KOPT-K1 (cell line): ENCODE measurements at regions not wholly inside any gene's neighbourhood (a gene's known extent, or its start where the extent isn't known, plus 50 kb on each side); places are given as distances from the start of the nearest gene placed in this dataset.
"Not testable (repeated sequence)": the region's sequence is repeated elsewhere in the genome, so short reads cannot be mapped to it uniquely, and the experiment has no call there.

Experiments used
- H3K27ac ChIP-seq: fragments of 200-600 bp; sonication (generic); 2 replicates; pipeline ENCODE4 v1.5.1; 2016; ENCODE audit warnings: antibody characterized with exemption, mild to moderate bottlenecking, low read depth, low read length; ENCODE audit not compliant: poor library complexity, severe bottlenecking
- H3K36me3 ChIP-seq: fragments of 200-600 bp; sonication (generic); 2 replicates; pipeline ENCODE4 v1.5.1; 2017; ENCODE audit warnings: antibody characterized with exemption, mild to moderate bottlenecking, low read length, moderate library complexity; ENCODE audit not compliant: insufficient read depth
- H3K9me3 ChIP-seq: fragments of 200-600 bp; sonication (generic); 2 replicates; pipeline ENCODE4 v1.5.1; 2017; ENCODE audit warnings: antibody characterized with exemption, low read length, mild to moderate bottlenecking; ENCODE audit not compliant: insufficient read depth, poor library complexity, severe bottlenecking

DNA sequence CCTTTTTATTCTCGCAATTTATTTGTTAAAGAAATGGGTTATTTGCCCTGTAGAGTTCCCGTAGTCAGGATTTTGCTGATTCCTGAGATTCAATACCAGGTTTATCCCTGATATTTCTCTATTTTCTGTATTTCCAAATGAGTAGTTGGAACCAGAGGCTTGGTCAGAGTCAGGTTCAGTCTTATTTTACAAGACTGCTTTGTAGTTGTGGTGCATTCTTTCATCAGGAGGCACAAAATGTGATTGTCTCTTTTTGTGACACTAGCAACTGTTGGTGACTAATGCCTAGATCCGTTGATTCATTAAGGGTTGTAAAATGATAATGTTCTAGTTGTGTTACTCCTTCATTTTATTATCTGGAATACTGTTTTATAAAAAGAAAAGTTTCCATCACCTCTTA lies 95.5 kb upstream of the TPTE start:
- peaks cover 48% of the 10 kb centered on the region for H3K9me3 ChIP-seq
- H3K27ac ChIP-seq: no peak overlapping the region
- H3K36me3 ChIP-seq: no peaks in the 10 kb centered on the region

DNA sequence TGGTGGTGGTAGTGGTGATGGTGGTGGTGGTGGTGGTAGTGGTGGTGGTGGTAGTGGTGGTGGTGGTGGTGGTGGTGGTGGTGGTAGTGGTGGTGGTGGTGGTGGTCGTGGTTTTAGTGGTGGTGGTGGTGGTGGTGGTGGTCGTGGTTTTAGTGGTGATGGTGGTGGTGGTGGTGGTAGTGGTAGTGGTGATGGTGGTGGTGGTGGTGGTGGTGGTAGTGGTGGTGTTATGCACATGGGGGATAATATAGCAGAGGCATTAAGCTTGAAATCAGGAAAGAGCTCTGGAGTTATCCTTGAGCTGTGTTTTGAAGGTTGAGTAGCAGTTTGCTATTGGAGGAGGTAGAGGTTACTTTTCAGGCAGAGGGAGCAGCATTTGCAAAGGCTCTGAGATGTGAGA lies 94.6 kb upstream of the TPTE start:
- not testable (repeated sequence) for H3K27ac ChIP-seq, H3K36me3 ChIP-seq
- H3K9me3 ChIP-seq: peaks cover 49% of the 10 kb centered on the region

DNA sequence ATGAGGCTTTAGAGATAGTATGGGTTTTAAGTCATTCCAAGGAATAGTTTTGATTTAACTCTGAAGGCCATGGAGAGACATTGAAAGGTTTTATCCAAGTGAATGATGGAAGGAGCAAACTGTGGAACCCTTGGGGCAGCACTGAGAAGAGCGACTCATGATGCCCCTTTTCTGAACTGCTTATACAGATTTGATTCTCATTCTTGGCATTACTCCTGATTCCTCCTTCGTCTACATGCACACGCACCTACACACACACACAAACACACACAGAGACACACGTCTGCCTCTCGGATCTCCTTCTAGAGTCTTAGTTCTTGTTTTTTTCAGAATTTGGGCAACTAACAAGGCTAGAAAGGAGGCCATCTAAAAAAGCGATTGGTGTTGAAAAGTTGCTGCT lies 94.1 kb upstream of the TPTE start:
- H3K9me3 ChIP-seq: peaks cover 49% of the 10 kb centered on the region
- H3K27ac ChIP-seq: not testable (repeated sequence)

DNA sequence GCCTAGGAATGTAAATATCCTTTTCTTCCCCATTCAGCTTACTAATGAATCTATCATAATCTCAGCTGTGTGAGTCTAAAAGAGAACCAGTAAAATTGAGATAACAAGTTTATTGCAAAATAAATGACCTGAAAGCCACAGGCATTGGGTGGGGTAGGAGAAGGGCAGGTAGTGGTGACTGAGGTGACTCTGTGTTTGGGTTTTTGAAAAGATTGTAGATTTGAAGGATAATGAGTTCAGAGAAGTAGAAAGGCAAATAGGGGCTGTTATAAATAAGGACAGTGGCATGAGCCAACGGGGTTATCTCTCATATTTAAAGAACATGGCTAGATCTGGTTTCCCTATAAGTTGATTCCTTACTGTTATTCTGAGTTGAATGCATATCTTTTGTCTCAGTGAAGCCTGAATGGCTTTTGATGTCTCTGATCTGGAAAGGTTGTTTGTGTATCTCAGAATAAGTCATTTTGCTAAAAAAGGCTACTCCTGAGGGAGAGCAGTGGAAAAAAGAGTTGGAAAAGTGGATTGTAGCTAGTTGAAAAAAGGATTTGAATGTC lies 92.3 kb upstream of the TPTE start:
- not testable (repeated sequence) for H3K36me3 ChIP-seq, H3K27ac ChIP-seq
- H3K9me3 ChIP-seq: peaks cover 51% of the 10 kb centered on the region

More for the DNA sequence above, 94.1 kb upstream of the TPTE start:
- H3K36me3 ChIP-seq: not testable (repeated sequence)

DNA sequence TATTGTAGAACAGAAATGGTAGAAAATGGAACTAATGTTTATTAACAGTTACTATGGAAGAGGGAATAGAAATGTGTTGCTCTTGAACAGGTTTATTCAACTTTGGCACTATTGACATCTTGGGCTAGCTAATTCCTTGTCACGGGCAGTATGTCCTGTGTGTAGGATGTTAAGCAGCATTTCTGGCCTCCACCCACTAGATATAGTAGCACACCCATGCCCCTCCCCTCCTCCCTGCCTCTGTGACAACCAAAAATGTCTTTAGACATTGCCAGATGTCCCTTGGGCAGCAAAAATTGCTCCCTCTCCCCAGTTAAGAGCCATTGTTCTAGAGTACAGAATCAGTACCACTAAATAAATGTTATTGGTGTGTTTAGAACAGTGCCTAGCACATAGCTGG lies 91.4 kb upstream of the TPTE start:
- Histone ChIP-seq H3K27ac (no peak overlapping the region), H3K9me3 (peaks cover 46% of the 10 kb centered on the region), H3K36me3 (no peaks in the 10 kb centered on the region)

DNA sequence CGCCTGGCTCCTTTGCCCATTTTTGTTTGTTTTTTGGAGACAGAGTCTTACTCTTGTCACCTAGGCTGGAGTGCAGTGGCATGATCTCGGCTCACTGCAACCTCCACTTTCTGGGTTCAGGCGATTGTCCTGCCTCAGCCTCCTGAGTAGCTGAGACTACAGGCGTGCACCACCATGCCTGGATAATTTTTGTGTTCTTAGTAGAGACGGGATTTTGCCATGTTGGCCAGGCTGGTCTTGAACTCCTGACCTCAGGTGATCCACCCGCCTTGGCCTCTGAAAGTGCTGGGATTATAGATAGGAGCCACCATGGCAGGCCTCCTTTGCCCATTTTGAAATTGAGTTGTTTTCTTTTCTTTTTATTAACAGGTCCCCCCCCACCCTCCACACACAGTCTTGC lies 89.4 kb upstream of the TPTE start:
- H3K36me3 ChIP-seq, H3K27ac ChIP-seq: not testable (repeated sequence)
- peaks cover 34% of the 10 kb centered on the region for H3K9me3 ChIP-seq

DNA sequence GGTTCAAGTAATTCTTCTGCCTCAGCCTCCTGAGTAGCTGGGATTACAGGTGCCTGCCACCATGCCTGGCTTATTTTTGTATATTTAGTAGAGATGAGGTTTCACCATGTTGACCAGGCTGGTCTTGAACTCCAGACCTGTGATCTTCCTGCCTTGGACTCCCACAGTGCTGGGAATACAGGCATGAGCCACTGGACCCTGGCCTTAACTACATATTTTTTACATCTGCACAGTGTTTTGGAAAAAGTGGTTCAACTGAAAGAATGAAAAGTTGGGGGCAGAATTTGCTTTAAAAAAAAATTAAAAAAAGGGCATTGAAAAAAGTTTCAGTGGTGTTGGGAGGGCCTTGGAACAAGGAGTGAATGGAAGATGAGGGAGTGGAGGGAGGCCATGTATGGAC lies 88.9 kb upstream of the TPTE start:
- H3K27ac ChIP-seq, H3K36me3 ChIP-seq: not testable (repeated sequence)
- peaks cover 29% of the 10 kb centered on the region for H3K9me3 ChIP-seq

DNA sequence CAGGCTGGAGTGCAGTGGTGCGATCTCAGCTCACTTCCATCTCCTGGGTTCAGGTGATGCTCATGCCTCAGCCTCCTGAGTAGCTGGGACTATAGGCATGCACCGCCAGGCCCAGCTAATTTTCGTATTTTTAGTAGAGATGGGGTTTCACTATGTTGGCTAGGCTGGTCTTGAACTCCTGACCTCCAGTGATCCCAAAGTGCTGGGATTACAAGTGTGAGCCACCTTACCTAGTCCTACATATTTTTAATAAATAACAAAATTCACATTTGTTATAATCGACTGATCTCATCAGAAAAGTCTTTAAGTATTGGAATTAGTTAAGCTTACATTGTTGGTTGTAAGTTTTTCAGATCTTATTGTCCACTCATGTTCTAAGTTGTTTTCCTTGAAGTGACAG lies 83.4 kb upstream of the TPTE start:
- H3K36me3 ChIP-seq, H3K27ac ChIP-seq: not testable (repeated sequence)
- peaks cover 35% of the 10 kb centered on the region for H3K9me3 ChIP-seq

DNA sequence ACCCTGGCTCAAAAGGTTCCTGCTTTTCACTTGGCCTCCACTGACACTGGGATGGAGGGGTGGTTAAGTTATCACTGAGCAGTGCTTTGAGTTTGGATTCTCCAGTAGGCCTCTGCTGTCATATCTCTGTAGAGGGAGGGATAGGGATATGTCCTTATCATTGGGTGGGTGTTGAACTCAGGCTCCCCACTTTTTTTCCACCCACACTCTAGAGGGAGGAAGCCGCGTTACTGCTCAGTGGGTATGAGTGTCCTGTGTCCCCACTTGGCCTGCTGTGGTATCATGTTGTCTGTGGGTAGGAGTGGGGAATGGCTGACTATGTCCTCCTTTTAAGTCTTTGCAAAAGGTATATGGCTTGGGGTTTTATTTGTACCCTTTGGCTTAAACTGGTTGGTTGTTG lies 80.7 kb upstream of the TPTE start:
- not testable (repeated sequence) for H3K36me3 ChIP-seq, H3K27ac ChIP-seq
- peaks cover 37% of the 10 kb centered on the region for H3K9me3 ChIP-seq

DNA sequence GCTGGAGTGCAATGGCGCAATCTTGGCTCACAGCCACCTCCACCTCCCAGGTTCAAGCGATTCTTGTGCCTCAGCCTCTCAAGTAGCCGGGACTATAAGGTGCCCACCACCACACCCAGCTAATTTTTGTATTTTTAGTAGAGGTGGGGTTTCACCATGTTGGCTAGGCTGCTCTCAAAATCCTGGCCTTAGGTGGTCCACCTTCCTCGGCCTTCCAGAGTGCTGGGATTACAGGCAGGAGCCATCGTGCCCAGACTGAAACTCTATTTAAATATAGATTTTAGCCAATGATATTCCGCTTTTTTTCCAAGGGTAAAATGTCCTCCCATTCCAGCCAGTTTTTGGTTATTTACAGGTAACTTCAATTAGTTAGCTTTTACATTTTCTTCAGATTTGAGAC lies 79.4 kb upstream of the TPTE start:
- not testable (repeated sequence) for H3K36me3 ChIP-seq, H3K27ac ChIP-seq
- peaks cover 43% of the 10 kb centered on the region for H3K9me3 ChIP-seq

DNA sequence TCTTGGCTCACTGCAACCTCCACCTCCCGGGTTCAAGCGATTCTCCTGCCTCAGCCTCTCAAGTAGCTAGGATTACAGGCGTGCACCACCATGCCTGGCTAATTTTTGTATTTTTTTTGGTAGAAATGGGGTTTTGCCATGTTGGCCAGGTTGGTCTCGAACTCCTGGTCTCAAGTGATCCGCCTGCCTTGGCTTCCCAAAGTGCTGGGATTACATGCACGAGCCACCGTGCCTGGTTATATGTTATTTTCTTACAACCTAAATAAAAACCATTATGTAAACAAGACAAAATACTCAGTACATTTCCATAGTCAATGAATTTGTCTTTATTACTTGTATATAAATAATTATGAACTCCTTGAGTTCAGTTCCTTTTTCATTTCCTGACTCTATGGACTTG lies 75.7 kb upstream of the TPTE start:
- H3K9me3 ChIP-seq: peaks cover 36% of the 10 kb centered on the region
- not testable (repeated sequence) for H3K36me3 ChIP-seq, H3K27ac ChIP-seq

DNA sequence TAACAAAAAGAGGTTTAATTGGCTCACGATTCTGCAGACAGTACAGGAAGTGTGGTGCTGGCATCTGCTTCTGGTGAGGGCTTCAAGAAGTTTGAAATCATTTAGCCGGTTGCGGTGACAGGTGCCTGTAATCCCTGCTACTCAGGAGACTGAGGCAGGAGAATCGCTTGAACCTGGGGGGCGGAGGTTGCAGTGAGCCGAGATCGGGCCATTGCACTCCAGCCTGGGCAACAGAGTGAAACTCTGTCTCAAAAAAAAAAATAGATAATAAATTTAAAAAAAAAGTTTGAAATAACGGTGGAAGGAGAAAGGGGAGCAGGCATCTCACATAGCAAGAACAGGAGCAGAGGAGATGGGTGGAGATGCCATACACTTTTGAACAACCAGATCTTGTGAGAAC lies 71.9 kb upstream of the TPTE start:
- H3K36me3 ChIP-seq, H3K27ac ChIP-seq: not testable (repeated sequence)
- peaks cover 22% of the 10 kb centered on the region for H3K9me3 ChIP-seq

DNA sequence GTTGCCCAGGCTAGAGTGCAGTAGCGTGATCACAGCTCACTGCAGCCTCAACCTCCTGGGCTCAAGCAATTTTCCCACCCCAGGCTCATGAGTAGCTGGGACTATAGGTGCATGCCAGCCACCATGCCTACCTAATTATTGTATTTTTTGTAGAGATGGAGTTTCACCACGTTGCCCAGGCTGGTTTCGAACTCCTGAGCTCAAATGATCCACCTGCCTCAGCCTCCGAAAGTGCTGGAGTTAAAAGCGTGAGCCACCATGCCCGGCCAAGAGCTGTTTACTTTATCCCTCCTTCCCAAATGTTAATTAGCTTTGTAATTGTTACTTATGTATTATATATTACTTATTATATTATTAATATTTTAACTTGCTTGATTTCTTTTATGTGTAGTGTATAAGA lies 70.1 kb upstream of the TPTE start:
- not testable (repeated sequence) for H3K27ac ChIP-seq, H3K36me3 ChIP-seq
- peaks cover 14% of the 10 kb centered on the region for H3K9me3 ChIP-seq

DNA sequence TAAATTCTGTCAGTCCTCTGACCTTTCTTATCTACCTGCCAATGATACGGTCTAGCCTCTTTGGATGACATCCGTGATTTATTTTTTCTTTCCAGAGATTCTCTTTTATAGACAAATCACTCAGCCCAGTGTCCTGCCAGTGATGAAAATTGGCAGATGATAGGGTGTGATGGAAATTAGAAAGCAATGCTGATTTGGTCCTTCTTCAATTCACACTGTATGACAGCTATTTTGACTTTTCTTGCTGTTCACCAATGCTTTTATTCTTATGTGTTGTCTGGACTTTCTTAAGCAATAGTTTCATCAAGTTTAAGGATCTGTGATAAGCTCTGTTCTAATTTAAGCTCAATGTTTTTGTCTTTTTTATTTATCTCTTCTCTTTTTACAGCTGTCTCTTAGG lies 63.6 kb upstream of the TPTE start:
- not testable (repeated sequence) for H3K27ac ChIP-seq, H3K36me3 ChIP-seq
- peaks cover 36% of the 10 kb centered on the region for H3K9me3 ChIP-seq

DNA sequence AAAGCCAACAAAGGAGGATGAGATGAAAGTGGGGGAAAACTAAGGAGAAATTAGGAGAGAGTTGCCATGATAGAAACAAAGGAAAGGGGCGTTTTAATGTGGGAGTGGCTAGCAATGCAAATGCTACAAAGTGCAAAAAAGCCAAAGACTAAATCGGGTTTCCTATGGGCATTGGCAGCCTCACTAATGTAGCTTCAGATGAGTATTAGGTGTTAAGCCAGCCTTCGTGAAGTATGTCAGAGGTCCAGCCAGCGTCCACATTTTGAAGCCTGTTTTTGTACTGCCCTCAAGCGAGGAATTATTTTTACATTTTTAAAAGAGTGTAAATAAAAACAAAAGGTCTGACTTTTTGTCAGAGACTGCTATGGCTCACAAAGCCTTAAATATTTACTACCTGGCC lies 60.4 kb upstream of the TPTE start:
- H3K27ac ChIP-seq, H3K36me3 ChIP-seq: not testable (repeated sequence)
- peaks cover 52% of the 10 kb centered on the region for H3K9me3 ChIP-seq

DNA sequence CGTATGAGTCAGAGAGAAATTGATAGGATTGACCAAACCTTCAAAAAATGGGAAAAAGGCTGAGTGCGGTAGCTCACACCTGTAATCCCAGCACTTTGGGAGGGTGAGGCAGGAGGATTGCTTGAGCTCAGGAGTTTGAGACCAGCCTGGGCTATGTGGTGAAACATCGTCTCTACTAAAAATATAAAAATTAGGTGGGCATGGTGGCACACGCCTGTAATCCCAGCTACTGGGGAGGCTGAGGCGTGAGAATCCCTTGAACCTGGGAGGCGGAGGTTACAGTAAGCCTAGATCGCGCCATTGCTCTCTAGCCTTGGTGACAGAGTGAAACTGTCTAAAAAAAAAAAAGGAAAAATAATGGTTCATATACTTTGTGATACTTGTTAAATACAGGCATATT lies 59.9 kb upstream of the TPTE start:
- H3K36me3 ChIP-seq: not testable (repeated sequence)
- H3K9me3 ChIP-seq: peaks cover 52% of the 10 kb centered on the region

DNA sequence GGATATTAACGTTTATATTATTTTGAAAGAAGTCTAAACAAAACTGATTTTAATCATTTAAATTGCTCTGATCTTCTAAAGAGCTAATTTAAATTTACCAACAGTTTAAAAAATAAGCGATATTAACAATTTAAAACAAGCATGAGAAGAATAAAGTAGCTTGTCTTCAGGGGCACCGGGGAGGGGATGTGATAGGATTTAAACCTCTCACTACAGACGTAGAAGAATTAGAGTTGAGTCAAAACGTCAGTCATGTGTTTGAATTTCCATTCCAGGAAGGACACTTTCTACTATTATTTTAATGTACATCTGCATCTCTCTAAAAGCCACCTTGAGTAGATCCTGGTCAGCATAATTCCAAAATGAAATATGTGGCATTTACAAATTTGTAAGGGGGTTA lies 58.2 kb upstream of the TPTE start:
- H3K9me3 ChIP-seq: peaks cover 48% of the 10 kb centered on the region
- no peak overlapping the region for H3K27ac ChIP-seq
- H3K36me3 ChIP-seq: no peaks in the 10 kb centered on the region

More for the DNA sequence above, 59.9 kb upstream of the TPTE start:
- H3K27ac ChIP-seq: not testable (repeated sequence)
